Naive thymus-derived CD4-positive, alpha-beta T cell (primary cell): ENCODE measurements at regions not wholly inside any gene's neighbourhood (a gene's known extent, or its start where the extent isn't known, plus 50 kb on each side); places are given as distances from the start of the nearest gene placed in this dataset.

ENCODE experiments used
- ATAC-seq: fragments of 150-1000 bp; cut with Tn5 transposase; 2 replicates; pipeline ENCODE4 v1.10.0; 2021; ENCODE audit warnings: mild to moderate bottlenecking, moderate library complexity
- CTCF ChIA-PET: fragments of 350-600 bp; sonication (Branson Sonifier 250); formaldehyde crosslinking; loops from one replicate; lab custom pipeline; 2021; ENCODE audit warnings: antibody characterized with exemption; lab: Charles Lee
- POLR2A ChIA-PET: fragments of 350-600 bp; sonication (Branson Sonifier 250); formaldehyde crosslinking; loops from one replicate; lab custom pipeline; 2021; ENCODE audit warnings: antibody characterized with exemption, inconsistent platforms; lab: Charles Lee
- DNase-seq, 9 donors: peaks; one replicate each; pipeline versions ENCODE4 v3.0.0 to v3.0.0-alpha.2; 2020 to 2022; ENCODE audit warnings: mixed read lengths in 1 of 9
- H3K27ac ChIP-seq: one replicate; pipeline ENCODE4 v1.7.0; 2013; ENCODE audit warnings: mild to moderate bottlenecking, low read depth, low read length, moderate library complexity
- H3K27me3 ChIP-seq, 2 donors: one replicate each; pipeline ENCODE4 v1.7.0; 2013; ENCODE audit warnings: low read length in 2 of 2, mild to moderate bottlenecking in 2 of 2, moderate library complexity in 2 of 2; ENCODE audit not compliant: control insufficient read depth in 2 of 2, insufficient read depth in 2 of 2
- H3K36me3 ChIP-seq, 3 experiments: 1 replicate in 2 of 3; 2 replicates in 1 of 3; pipeline ENCODE4 v1.7.0; 2013; ENCODE audit warnings: low read length in 3 of 3, mild to moderate bottlenecking in 3 of 3, moderate library complexity in 1 of 3; ENCODE audit not compliant: insufficient read depth in 3 of 3, control insufficient read depth in 2 of 3
- H3K4me1 ChIP-seq, 2 donors: one replicate each; pipeline ENCODE4 v1.7.0; 2013; ENCODE audit warnings: low read length in 2 of 2, mild to moderate bottlenecking in 2 of 2, moderate library complexity in 1 of 2; ENCODE audit not compliant: control insufficient read depth in 2 of 2, insufficient read depth in 2 of 2
- H3K4me3 ChIP-seq: 2 replicates; pipeline ENCODE4 v1.7.0; 2013; ENCODE audit warnings: mild to moderate bottlenecking, low read length
- H3K9me3 ChIP-seq, 3 experiments: 1 replicate in 2 of 3; 2 replicates in 1 of 3; pipeline ENCODE4 v1.7.0; 2013; ENCODE audit warnings: low read length in 3 of 3; ENCODE audit not compliant: control insufficient read depth in 2 of 3
- H3K27ac Mint-ChIP-seq, 9 donors: one replicate each; pipeline ENCODE4 v1.8.0; 2020 to 2022; ENCODE audit warnings: mixed read lengths in 9 of 9, mild to moderate bottlenecking in 8 of 9, moderate library complexity in 5 of 9, inconsistent platforms in 2 of 9
- H3K27me3 Mint-ChIP-seq, 5 donors: one replicate each; pipeline ENCODE4 v1.8.0; 2021 to 2022; ENCODE audit warnings: mixed read lengths in 5 of 5, mild to moderate bottlenecking in 1 of 5
- H3K36me3 Mint-ChIP-seq, 5 donors: one replicate each; pipeline ENCODE4 v1.8.0; 2020 to 2022; ENCODE audit warnings: mixed read lengths in 5 of 5, mild to moderate bottlenecking in 3 of 5, inconsistent platforms in 1 of 5
- H3K4me1 Mint-ChIP-seq, 7 donors: one replicate each; pipeline ENCODE4 v1.8.0; 2020 to 2022; ENCODE audit warnings: mixed read lengths in 7 of 7, mild to moderate bottlenecking in 3 of 7, inconsistent platforms in 1 of 7
- H3K4me3 Mint-ChIP-seq, 10 donors: one replicate each; pipeline ENCODE4 v1.8.0; 2020 to 2022; ENCODE audit warnings: mild to moderate bottlenecking in 10 of 10, mixed read lengths in 10 of 10, moderate library complexity in 6 of 10, inconsistent platforms in 2 of 10
- H3K9me3 Mint-ChIP-seq, 11 donors: one replicate each; pipeline ENCODE4 v1.8.0; 2020 to 2022; ENCODE audit warnings: mixed read lengths in 11 of 11, mild to moderate bottlenecking in 4 of 11, inconsistent platforms in 1 of 11, moderate library complexity in 1 of 11
- intact Hi-C, 2 donors: fragments of 100-400 bp; cut with micrococcal nuclease; formaldehyde crosslinking; loops; one replicate each; pipeline ENCODE4 v1.15.1; 2023

DNA sequence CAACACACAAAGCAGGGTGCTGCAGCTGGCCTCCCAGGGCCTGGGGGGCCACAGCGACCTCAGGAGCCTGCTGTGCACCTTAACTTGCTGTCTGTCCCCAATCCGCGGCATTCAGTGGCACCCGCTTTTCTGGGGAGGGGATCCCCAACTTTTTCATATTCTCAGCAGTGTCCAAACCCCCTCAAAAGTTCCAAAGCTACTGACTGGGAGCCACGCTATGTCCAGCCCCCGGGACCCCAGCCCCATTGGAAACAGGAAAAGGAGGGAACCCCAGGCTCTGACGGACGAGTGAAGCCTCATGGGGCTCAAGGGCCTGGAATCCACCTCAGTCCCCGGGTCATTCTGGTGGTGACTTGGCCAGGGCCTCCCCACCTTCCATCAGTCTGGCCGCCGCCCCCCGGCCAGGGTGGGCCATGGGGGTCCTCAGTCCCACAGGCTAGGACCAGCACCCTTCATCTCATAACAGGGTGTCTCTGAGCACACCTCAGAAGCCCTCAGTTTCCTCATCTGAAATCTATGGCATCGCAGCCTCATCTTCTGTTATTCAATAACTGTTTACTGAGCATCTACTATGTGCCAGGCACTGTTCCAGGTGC lies 127.3 kb downstream of the NCOR2 start:
- Mint-ChIP-seq H3K4me1 (peaks cover 0 to 27% (median 15%) of the 10 kb centered on the region in 7 donors), H3K4me3 (no peak overlapping the region), H3K27me3 (no peaks in the 10 kb centered on the region), H3K27ac (peak overlapping the region in 7 of 9 donors; percentile 8 to 67 (median 61)), H3K9me3 (no peaks in the 10 kb centered on the region), H3K36me3 (peaks cover 2 to 27% (median 20%) of the 10 kb centered on the region in 5 donors)
- ChIA-PET CTCF (no interaction called here), POLR2A (no interaction called here)
- H3K4me3 ChIP-seq: no peak overlapping the region
- H3K36me3 ChIP-seq: peaks cover 0 to 71% (median 0%) of the 10 kb centered on the region in 3 experiments
- H3K27ac ChIP-seq: peak overlapping the region; percentile 47
- DNase-seq (no peak), ATAC-seq (no peak)
- intact Hi-C loops: no loop called here
- H3K27me3 ChIP-seq: no peaks in the 10 kb centered on the region
- no peaks in the 10 kb centered on the region for H3K9me3 ChIP-seq
- H3K4me1 ChIP-seq: peaks cover 0 to 10% of the 10 kb centered on the region in 2 donors

DNA sequence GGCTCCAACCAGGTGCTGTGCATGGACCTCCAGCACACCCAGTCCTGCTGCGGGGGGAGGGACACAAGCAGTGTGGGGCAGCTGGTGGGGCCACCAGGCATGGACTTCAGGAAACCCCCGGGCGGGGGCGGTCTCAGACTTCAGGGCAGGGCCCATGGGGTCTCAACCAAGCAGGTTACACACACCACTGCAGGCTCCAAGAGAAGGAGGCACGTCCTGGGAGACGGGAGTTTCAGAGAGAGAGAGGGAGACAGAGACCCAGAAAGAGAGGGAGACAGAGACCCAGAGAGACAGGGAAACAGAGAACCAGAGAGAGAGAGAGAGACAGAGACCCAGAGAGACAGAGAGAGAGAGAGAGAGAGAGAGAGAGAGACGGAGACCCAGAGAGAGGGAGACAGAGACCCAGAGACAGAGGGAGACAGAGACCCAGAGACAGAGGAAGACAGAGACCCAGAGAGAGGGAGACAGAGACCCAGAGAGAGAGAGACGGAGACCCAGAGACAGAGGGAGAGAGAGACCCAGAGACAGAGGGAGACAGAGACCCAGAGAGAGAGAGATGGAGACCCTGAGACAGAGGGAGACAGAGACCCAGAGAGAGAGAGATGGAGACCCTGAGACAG lies 128.9 kb downstream of the NCOR2 start:
- Histone ChIP-seq H3K27me3 (no peaks in the 10 kb centered on the region), H3K27ac (peak overlapping the region; percentile 47), H3K9me3 (no peaks in the 10 kb centered on the region), H3K36me3 (peaks cover 0 to 67% (median 0%) of the 10 kb centered on the region in 3 experiments), H3K4me1 (peaks cover 0 to 10% of the 10 kb centered on the region in 2 donors), H3K4me3 (no peak overlapping the region)
- no peak for DNase-seq
- H3K27ac Mint-ChIP-seq: no peak overlapping the region
- intact Hi-C loops: no loop called here
- H3K27me3 Mint-ChIP-seq: no peaks in the 10 kb centered on the region
- CTCF ChIA-PET: no interaction called here
- H3K9me3 Mint-ChIP-seq: no peaks in the 10 kb centered on the region
- H3K4me1 Mint-ChIP-seq: peaks cover 0 to 21% (median 9%) of the 10 kb centered on the region in 7 donors
- POLR2A ChIA-PET: no interaction called here
- H3K4me3 Mint-ChIP-seq: no peak overlapping the region
- H3K36me3 Mint-ChIP-seq: peaks cover 0 to 21% (median 13%) of the 10 kb centered on the region in 5 donors
- ATAC-seq: no peak

DNA sequence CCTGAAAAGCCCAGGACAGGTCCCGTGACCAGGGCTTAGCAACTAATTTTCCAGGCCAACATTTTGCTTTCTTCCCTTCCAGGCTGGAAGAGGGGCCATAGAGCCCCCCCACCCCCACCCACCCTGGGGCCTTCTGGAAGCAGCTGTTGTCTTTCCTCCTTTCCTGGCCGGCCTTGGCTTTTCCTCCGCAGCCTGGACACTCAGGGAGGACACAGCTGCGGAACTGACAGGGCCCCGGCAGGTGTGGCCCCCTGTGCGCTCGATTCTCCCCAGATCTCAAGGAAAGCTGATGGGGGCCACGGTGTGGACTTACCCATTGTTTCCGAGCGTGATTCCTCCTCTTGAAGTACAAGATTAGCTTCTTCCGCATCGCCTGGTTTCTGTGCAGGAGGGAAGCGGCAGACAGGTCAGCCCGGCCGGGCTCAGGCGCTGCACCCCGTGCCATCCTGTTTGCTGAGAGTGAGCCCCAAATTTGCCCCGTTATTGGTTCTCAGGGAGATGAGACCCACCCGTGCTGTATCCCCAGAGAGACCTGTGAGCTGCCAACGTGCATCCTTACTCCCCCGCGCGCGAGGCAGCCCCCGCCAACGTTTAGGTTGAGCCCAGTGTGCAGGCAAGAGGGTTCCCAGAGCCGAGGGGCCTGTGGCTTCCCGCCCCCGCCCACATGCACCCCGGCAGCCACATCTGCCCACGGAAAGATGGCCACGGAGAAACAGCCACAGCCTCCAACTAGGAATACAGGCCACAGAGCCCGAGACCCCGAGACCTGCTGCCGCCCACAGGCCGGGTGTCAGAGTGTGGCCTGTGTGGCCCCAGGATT lies 129.6 kb downstream of the NCOR2 start:
- Mint-ChIP-seq H3K4me3 (no peak overlapping the region), H3K9me3 (no peaks in the 10 kb centered on the region), H3K4me1 (peaks cover 0 to 21% (median 9%) of the 10 kb centered on the region in 7 donors), H3K36me3 (peaks cover 0 to 20% (median 13%) of the 10 kb centered on the region in 5 donors), H3K27ac (peak overlapping the region in 2 of 9 donors; percentile 7 to 76), H3K27me3 (no peaks in the 10 kb centered on the region)
- ChIA-PET CTCF (no interaction called here), POLR2A (no interaction called here)
- no peaks in the 10 kb centered on the region for H3K27me3 ChIP-seq
- H3K4me3 ChIP-seq: no peak overlapping the region
- ATAC-seq (no peak), DNase-seq (no peak)
- intact Hi-C loops: no loop called here
- no peak overlapping the region for H3K27ac ChIP-seq
- peaks cover 0 to 10% of the 10 kb centered on the region in 2 donors for H3K4me1 ChIP-seq
- peaks cover 0 to 63% (median 0%) of the 10 kb centered on the region in 3 experiments for H3K36me3 ChIP-seq
- H3K9me3 ChIP-seq: no peaks in the 10 kb centered on the region

DNA sequence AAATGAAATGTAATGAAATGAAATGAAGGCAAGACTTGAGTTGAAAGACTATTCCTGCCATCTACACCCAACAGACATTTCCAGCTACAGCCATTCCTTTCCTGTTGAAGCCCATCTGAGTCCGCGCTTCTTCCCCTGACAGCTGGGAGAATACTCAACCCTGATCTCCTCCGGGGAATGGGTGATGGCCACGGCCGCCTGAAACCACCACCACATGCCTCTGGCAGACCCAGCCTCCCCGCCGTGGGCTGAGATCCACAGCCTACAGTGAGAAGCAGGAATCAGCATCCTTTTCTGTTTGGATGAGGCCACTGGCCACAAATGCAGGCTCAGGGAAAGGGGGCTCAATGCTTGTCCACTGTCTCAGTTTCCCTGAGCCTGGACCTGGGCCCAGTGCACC lies 130.3 kb downstream of the NCOR2 start:
- Histone ChIP-seq H3K27me3 (no peaks in the 10 kb centered on the region), H3K36me3 (peaks cover 0 to 57% (median 0%) of the 10 kb centered on the region in 3 experiments), H3K27ac (no peak overlapping the region), H3K9me3 (no peaks in the 10 kb centered on the region), H3K4me1 (peaks cover 0 to 10% of the 10 kb centered on the region in 2 donors), H3K4me3 (no peak overlapping the region)
- H3K27me3 Mint-ChIP-seq: no peaks in the 10 kb centered on the region
- H3K4me1 Mint-ChIP-seq: peaks cover 0 to 19% (median 9%) of the 10 kb centered on the region in 7 donors
- H3K36me3 Mint-ChIP-seq: peaks cover 0 to 13% (median 7%) of the 10 kb centered on the region in 5 donors
- DNase-seq (no peak), ATAC-seq (no peak)
- ChIA-PET CTCF (no interaction called here), POLR2A (no interaction called here)
- no peak overlapping the region for H3K4me3 Mint-ChIP-seq
- H3K27ac Mint-ChIP-seq: peak overlapping the region in 1 of 9 donors; percentile 74
- intact Hi-C loops: no loop called here
- H3K9me3 Mint-ChIP-seq: no peaks in the 10 kb centered on the region

DNA sequence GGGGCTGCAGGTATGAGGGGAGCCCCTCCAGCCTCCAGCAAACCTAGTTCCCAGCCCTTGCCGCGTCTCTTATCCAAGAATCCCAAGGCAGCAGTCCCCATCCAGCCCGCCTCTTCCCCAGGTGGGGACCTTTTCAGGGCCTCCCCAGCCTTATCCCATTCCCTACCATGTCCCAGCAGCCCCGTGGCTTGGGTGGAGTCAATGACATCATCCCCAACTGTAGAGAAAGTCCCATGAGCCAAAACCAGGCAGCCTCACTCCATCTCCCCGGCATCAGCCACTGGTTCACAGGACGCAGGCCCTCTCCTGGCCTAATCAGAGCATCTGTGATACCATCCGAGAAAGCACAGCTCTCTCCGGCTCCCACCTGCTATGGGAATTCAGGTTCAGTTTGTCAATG lies 131.0 kb downstream of the NCOR2 start:
- H3K9me3 Mint-ChIP-seq: peaks cover 0 to 7% (median 0%) of the 10 kb centered on the region in 11 donors
- peak overlapping the region in 2 of 9 donors; percentile 34 to 62 for H3K27ac Mint-ChIP-seq
- peaks cover 0 to 10% of the 10 kb centered on the region in 2 donors for H3K4me1 ChIP-seq
- H3K4me3 ChIP-seq: no peak overlapping the region
- H3K9me3 ChIP-seq: no peaks in the 10 kb centered on the region
- DNase-seq: no peak
- ChIA-PET CTCF (no interaction called here), POLR2A (no interaction called here)
- no peaks in the 10 kb centered on the region for H3K27me3 Mint-ChIP-seq
- no peak overlapping the region for H3K4me3 Mint-ChIP-seq
- intact Hi-C loops: no loop called here
- no peak overlapping the region for H3K27ac ChIP-seq
- H3K36me3 Mint-ChIP-seq: peaks cover 2 to 11% (median 7%) of the 10 kb centered on the region in 5 donors
- H3K36me3 ChIP-seq: peaks cover 0 to 51% (median 0%) of the 10 kb centered on the region in 3 experiments
- H3K27me3 ChIP-seq: no peaks in the 10 kb centered on the region
- ATAC-seq: no peak
- H3K4me1 Mint-ChIP-seq: peaks cover 0 to 24% (median 11%) of the 10 kb centered on the region in 7 donors

DNA sequence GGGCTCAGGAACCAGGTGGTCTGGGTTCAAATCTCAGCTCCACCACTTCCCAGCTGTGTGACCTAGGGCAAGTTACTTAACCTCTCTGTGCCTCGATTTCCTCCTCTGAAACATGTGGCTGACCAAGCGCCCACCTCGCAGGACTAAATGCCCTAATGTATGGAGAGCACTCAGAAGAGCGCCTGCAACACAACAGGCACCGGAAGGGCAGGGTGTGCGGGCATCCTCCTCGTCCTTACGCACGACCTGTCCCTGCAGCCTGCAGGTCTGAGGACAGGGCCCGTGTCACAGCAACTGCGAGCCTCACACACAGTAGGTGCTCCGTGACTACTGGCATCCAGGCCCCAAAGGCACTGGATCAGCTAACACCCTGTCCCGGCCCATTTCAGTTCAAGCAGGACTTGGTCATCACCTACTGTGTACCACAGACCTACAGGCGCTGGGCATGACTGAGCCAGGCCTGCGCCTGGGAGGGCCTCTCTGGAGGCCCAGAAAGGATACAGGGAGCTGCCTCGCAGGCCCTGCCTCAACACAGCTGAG lies 131.5 kb downstream of the NCOR2 start:
- peaks cover 0 to 10% of the 10 kb centered on the region in 2 donors for H3K4me1 ChIP-seq
- DNase-seq (no peak), ATAC-seq (no peak)
- Mint-ChIP-seq H3K9me3 (peaks cover 0 to 12% (median 0%) of the 10 kb centered on the region in 11 donors), H3K27ac (peak overlapping the region in 4 of 9 donors; percentile 22 to 83 (median 30)), H3K4me3 (no peak overlapping the region), H3K27me3 (no peaks in the 10 kb centered on the region), H3K4me1 (peaks cover 0 to 23% (median 8%) of the 10 kb centered on the region in 7 donors), H3K36me3 (peaks cover 0 to 12% (median 5%) of the 10 kb centered on the region in 5 donors)
- POLR2A ChIA-PET: no interaction called here
- H3K27ac ChIP-seq: no peak overlapping the region
- intact Hi-C loops: no loop called here
- no peak overlapping the region for H3K4me3 ChIP-seq
- H3K36me3 ChIP-seq: peaks cover 0 to 53% (median 0%) of the 10 kb centered on the region in 3 experiments
- H3K27me3 ChIP-seq: no peaks in the 10 kb centered on the region
- CTCF ChIA-PET: no interaction called here
- no peaks in the 10 kb centered on the region for H3K9me3 ChIP-seq
